ENCODE measurements at regions not wholly inside any gene's neighbourhood (a gene's known extent, or its start where the extent isn't known, plus 50 kb on each side); places are given as distances from the start of the nearest gene placed in this dataset.

GRCh38 chr7:54831644-54832095 lies 72.7 kb upstream of the SEC61G start:
- TF ChIP-seq, protein P1, sequence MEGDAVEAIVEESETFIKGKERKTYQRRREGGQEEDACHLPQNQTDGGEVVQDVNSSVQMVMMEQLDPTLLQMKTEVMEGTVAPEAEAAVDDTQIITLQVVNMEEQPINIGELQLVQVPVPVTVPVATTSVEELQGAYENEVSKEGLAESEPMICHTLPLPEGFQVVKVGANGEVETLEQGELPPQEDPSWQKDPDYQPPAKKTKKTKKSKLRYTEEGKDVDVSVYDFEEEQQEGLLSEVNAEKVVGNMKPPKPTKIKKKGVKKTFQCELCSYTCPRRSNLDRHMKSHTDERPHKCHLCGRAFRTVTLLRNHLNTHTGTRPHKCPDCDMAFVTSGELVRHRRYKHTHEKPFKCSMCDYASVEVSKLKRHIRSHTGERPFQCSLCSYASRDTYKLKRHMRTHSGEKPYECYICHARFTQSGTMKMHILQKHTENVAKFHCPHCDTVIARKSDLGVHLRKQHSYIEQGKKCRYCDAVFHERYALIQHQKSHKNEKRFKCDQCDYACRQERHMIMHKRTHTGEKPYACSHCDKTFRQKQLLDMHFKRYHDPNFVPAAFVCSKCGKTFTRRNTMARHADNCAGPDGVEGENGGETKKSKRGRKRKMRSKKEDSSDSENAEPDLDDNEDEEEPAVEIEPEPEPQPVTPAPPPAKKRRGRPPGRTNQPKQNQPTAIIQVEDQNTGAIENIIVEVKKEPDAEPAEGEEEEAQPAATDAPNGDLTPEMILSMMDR (conservative IDR thresholded peaks at IDR 0.05; ENCODE audit: low read depth in 2 of 2): no peak
- TF ChIP-seq, protein P2, sequence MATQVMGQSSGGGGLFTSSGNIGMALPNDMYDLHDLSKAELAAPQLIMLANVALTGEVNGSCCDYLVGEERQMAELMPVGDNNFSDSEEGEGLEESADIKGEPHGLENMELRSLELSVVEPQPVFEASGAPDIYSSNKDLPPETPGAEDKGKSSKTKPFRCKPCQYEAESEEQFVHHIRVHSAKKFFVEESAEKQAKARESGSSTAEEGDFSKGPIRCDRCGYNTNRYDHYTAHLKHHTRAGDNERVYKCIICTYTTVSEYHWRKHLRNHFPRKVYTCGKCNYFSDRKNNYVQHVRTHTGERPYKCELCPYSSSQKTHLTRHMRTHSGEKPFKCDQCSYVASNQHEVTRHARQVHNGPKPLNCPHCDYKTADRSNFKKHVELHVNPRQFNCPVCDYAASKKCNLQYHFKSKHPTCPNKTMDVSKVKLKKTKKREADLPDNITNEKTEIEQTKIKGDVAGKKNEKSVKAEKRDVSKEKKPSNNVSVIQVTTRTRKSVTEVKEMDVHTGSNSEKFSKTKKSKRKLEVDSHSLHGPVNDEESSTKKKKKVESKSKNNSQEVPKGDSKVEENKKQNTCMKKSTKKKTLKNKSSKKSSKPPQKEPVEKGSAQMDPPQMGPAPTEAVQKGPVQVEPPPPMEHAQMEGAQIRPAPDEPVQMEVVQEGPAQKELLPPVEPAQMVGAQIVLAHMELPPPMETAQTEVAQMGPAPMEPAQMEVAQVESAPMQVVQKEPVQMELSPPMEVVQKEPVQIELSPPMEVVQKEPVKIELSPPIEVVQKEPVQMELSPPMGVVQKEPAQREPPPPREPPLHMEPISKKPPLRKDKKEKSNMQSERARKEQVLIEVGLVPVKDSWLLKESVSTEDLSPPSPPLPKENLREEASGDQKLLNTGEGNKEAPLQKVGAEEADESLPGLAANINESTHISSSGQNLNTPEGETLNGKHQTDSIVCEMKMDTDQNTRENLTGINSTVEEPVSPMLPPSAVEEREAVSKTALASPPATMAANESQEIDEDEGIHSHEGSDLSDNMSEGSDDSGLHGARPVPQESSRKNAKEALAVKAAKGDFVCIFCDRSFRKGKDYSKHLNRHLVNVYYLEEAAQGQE (IDR thresholded peaks at IDR 0.05; ENCODE audit: unreplicated experiment): no peak
- TF ChIP-seq EZH2phosphoT487 (IDR thresholded peaks at IDR 0.05; ENCODE audit: unreplicated experiment) (no peak), CREB1 (CRISPR knock-in tag; IDR thresholded peaks at IDR 0.05; ENCODE audit: low read depth) (no peak), POLR2AphosphoS5 (IDR thresholded peaks at IDR 0.05; ENCODE audit: low read depth) (no peak), JUNB (IDR thresholded peaks at IDR 0.05; ENCODE audit: unreplicated experiment) (no peak)
- TF ChIP-seq, protein P3, sequence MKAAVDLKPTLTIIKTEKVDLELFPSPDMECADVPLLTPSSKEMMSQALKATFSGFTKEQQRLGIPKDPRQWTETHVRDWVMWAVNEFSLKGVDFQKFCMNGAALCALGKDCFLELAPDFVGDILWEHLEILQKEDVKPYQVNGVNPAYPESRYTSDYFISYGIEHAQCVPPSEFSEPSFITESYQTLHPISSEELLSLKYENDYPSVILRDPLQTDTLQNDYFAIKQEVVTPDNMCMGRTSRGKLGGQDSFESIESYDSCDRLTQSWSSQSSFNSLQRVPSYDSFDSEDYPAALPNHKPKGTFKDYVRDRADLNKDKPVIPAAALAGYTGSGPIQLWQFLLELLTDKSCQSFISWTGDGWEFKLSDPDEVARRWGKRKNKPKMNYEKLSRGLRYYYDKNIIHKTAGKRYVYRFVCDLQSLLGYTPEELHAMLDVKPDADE (IDR thresholded peaks at IDR 0.05): no peak

Measured in GM23338 (cell line).